Hematopoietic multipotent progenitor cell treated with erythropoietin and hydrocortisone succinate and interleukin-3 and kit ligand, for 15 days (in vitro differentiated cells): ENCODE measurements at regions not wholly inside any gene's neighbourhood (a gene's known extent, or its start where the extent isn't known, plus 50 kb on each side); places are given as distances from the start of the nearest gene placed in this dataset.

Source experiments
- DNase-seq: peaks from one replicate; pipeline ENCODE4 v3.0.0-alpha.2; 2015; ENCODE audit warnings: low spot score

DNA sequence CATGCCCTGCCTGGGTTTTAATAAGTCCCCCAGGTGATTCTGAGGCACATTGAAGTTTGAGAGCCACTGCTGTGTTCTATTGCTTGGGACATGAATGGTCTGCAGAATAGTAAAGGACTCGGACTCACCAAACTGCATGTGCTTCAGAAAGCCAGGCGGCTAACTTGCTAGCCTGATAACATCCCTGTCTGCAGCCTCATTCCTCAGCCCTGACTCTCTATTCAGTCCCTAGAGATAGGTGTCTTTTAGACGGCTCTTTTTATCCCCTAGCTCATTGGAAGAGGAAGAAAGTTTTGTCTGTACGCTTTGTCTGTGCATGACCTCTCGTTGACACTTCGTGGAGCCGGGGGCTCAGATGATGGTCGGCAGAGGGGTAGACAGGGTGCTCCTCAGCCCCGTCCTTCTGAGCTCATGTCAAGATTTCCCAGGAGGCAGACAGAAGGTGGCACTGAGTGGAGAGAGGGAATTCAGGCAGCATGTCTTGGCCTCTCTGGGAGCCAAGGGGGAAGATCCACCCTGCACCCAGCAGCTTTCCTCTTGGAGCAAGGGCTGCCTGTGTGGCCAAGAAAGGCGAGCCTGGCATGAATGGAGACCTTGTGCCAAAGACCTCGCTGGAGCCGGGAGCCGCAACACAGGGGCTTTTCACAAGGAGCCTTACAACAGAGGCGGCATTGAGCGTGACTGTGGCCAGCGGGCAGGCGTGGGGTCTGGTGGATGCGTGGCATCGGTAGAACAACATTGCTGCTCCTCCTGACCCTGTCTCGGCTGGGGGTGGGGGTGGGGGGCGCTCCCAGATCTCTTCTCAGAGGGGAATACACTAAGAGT, 51.1 kb upstream of the PODXL start:
- DNase-seq: no peak

DNA sequence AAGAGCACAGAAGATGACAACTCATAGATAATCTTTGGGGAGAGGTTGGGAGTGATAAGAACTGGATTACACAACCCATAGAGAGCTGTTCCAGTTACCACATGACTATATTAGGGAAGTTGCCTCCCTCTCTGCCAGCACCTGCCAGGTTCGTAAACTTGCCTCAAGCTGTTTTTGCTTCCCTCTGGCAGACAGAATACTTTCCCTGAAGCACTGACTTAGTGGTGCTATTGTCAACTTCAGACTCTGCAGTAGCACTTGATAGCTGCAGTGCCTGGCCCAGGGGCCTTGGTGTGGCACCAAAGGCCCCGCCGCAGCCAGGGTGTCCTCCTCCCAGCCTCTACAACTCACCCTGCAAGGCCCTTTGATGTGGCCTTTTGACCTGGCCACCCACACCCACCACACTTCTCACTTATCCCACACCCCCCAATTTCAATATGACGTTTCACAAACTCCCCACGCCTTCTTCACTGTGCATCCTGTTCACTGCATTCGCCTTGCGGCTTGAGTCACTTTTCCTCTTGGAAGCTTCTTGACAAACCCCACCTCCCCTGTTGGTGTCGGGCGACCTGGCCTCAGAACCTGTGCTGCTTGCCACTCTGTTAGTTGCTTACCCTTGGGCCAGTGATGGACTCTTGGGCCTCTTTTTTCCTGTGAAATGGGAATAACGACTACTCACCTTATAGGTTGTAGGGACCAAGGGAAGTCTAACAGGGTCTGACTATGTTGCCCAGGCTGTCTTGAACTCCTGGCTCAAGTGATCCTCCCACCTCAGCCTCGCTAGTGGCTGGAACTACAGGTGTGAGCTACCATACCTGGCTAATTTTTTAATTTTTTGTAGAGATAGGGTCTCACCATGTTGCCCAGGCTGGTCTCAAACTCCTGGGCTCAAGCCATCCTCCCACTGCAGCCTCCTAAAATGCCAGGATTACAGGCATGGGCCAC, 50.2 kb upstream of the PODXL start:
- no peak for DNase-seq
